Loucy (cell line): ENCODE measurements at regions not wholly inside any gene's neighbourhood (a gene's known extent, or its start where the extent isn't known, plus 50 kb on each side); places are given as distances from the start of the nearest gene placed in this dataset.

Experiments used
- H2AFZ ChIP-seq: fragments of 200-600 bp; sonication (generic); 2 replicates; pipeline ENCODE4 v1.6.0; 2016; ENCODE audit warnings: antibody characterized with exemption, mild to moderate bottlenecking, low read length, moderate library complexity
- H3F3A ChIP-seq: fragments of 200-600 bp; 2 replicates; pipeline ENCODE4 v1.6.0; 2016; ENCODE audit warnings: antibody characterized with exemption, low read depth, mild to moderate bottlenecking
- H3K27me3 ChIP-seq: fragments of 200-600 bp; sonication (generic); 2 replicates; pipeline ENCODE4 v1.6.1; 2014; ENCODE audit warnings: low read length, mild to moderate bottlenecking; ENCODE audit not compliant: insufficient read depth, poor library complexity, severe bottlenecking
- H3K36me3 ChIP-seq: fragments of 200-600 bp; sonication (generic); 2 replicates; pipeline ENCODE4 v1.6.1; 2016; ENCODE audit warnings: low read length; ENCODE audit not compliant: insufficient read depth
- H3K4me1 ChIP-seq: fragments of 200-600 bp; sonication (generic); 2 replicates; pipeline ENCODE4 v1.5.1; 2014; ENCODE audit warnings: low read length, mild to moderate bottlenecking; ENCODE audit not compliant: insufficient read depth, poor library complexity, severe bottlenecking
- H3K4me2 ChIP-seq: fragments of 200-600 bp; sonication (generic); 2 replicates; pipeline ENCODE4 v1.6.0; 2014; ENCODE audit warnings: antibody characterized with exemption, low read length, low read depth, mild to moderate bottlenecking; ENCODE audit not compliant: poor library complexity, severe bottlenecking
- H3K4me3 ChIP-seq: fragments of 200-600 bp; sonication (generic); 2 replicates; pipeline ENCODE4 v1.5.1; 2014; ENCODE audit warnings: low read length, mild to moderate bottlenecking, mixed read lengths; ENCODE audit not compliant: poor library complexity, severe bottlenecking
- H3K79me2 ChIP-seq: fragments of 200-600 bp; sonication (generic); 2 replicates; pipeline ENCODE4 v1.6.1; 2014; ENCODE audit warnings: low read length; ENCODE audit not compliant: insufficient read depth
- H3K9ac ChIP-seq: fragments of 200-600 bp; sonication (generic); 2 replicates; pipeline ENCODE4 v1.6.0; 2014; ENCODE audit warnings: mild to moderate bottlenecking, low read depth, low read length, moderate library complexity; ENCODE audit not compliant: poor library complexity, severe bottlenecking
- H3K9me2 ChIP-seq: fragments of 200-600 bp; sonication (generic); replicated peaks from 2 replicates; pipeline ENCODE4 v1.6.1; 2016; ENCODE audit warnings: low read depth, low read length, mixed read lengths
- H3K9me3 ChIP-seq: fragments of 200-600 bp; sonication (generic); 2 replicates; pipeline ENCODE4 v1.6.1; 2014; ENCODE audit warnings: mild to moderate bottlenecking, antibody characterized with exemption, low read length, low read depth; ENCODE audit not compliant: insufficient read depth
- H4K20me1 ChIP-seq: fragments of 200-600 bp; sonication (generic); 2 replicates; pipeline ENCODE4 v1.6.0; 2014; ENCODE audit warnings: antibody characterized with exemption, low read length, mild to moderate bottlenecking; ENCODE audit not compliant: insufficient read depth, poor library complexity, severe bottlenecking
- EZH2phosphoT487 ChIP-seq: fragments of 200-600 bp; IDR thresholded peaks from 2 replicates; pipeline ENCODE4 v1.6.1; 2018; ENCODE audit warnings: antibody characterized with exemption, mild to moderate bottlenecking, moderate library complexity, borderline replicate concordance
- TF ChIP-seq, protein P1 (sequence below): fragments of 200-600 bp; sonication (generic); conservative IDR thresholded peaks from 2 replicates; pipeline ENCODE4 v1.5.1; 2014; ENCODE audit warnings: mild to moderate bottlenecking, antibody characterized with exemption, low read length

DNA sequence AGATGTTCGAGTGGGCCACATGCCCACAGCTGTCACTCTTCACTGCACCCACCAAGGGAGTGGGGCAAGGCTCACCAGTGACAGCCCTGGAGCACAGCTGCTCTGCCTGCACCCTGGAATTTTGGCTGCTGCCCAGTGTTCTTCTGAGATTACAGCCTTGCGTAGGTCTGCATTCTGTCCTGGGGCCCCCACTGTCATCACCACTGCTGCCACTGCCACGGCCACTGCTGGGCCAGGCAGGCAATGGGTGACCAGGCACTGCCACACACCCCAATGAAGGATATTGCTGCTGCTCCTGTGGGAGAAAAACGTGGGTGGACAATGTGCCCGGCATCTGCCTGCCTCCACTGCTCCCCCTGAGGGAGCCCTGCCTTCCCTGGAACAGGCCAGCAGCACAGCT is 1717.0 kb downstream of the TP53TG3F start:
- no peaks in the 10 kb centered on the region for H3K27me3 ChIP-seq
- no peak overlapping the region for H3K9ac ChIP-seq
- H3K79me2 ChIP-seq = no peaks in the 10 kb centered on the region
- no peaks in the 10 kb centered on the region for H3K9me2 ChIP-seq
- no peaks in the 10 kb centered on the region for H3K4me1 ChIP-seq
- H3K36me3 ChIP-seq = no peaks in the 10 kb centered on the region
- TF ChIP-seq EZH2phosphoT487 = no peak
- H3K9me3 ChIP-seq = no peaks in the 10 kb centered on the region
- no peaks in the 10 kb centered on the region for H3F3A ChIP-seq
- no peak overlapping the region for H3K4me2 ChIP-seq
- H4K20me1 ChIP-seq = no peaks in the 10 kb centered on the region
- H3K4me3 ChIP-seq = no peak overlapping the region
- H2AFZ ChIP-seq = no peak overlapping the region

- Histone ChIP-seq H3K9me3 (no peaks in the 10 kb centered on the region; the same call in 1 of the 2 replicates), H3K79me2 (no peaks in the 10 kb centered on the region), H3K36me3 (no peaks in the 10 kb centered on the region), H2AFZ (no peak overlapping the region), H4K20me1 (no peaks in the 10 kb centered on the region), H3K27me3 (no peaks in the 10 kb centered on the region), H3K9me2 (no peaks in the 10 kb centered on the region), H3F3A (no peaks in the 10 kb centered on the region), H3K4me2 (no peak overlapping the region), H3K4me3 (no peak overlapping the region), H3K9ac (no peak overlapping the region), H3K4me1 (no peaks in the 10 kb centered on the region)
- no peak for TF ChIP-seq EZH2phosphoT487
- TF ChIP-seq, protein P1, sequence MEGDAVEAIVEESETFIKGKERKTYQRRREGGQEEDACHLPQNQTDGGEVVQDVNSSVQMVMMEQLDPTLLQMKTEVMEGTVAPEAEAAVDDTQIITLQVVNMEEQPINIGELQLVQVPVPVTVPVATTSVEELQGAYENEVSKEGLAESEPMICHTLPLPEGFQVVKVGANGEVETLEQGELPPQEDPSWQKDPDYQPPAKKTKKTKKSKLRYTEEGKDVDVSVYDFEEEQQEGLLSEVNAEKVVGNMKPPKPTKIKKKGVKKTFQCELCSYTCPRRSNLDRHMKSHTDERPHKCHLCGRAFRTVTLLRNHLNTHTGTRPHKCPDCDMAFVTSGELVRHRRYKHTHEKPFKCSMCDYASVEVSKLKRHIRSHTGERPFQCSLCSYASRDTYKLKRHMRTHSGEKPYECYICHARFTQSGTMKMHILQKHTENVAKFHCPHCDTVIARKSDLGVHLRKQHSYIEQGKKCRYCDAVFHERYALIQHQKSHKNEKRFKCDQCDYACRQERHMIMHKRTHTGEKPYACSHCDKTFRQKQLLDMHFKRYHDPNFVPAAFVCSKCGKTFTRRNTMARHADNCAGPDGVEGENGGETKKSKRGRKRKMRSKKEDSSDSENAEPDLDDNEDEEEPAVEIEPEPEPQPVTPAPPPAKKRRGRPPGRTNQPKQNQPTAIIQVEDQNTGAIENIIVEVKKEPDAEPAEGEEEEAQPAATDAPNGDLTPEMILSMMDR = no peak
Observed at GRCh38 chr16:35177851-35178250, 1718.4 kb downstream of the TP53TG3F start.

GRCh38 chr16:35180970-35181369 is 1721.6 kb downstream of the TP53TG3F start:
- Histone ChIP-seq H4K20me1 (no peaks in the 10 kb centered on the region), H3K4me3 (no peak overlapping the region), H3K9me2 (no peaks in the 10 kb centered on the region), H3K9me3 (peaks cover 10% of the 10 kb centered on the region; the same call in 1 of the 2 replicates), H3K79me2 (no peaks in the 10 kb centered on the region), H3K4me1 (no peaks in the 10 kb centered on the region), H3K27me3 (no peaks in the 10 kb centered on the region), H3K36me3 (no peaks in the 10 kb centered on the region), H2AFZ (no peak overlapping the region), H3K4me2 (no peak overlapping the region), H3K9ac (no peak overlapping the region), H3F3A (no peaks in the 10 kb centered on the region)
- TF ChIP-seq, protein P1 = no peak

GRCh38 chr16:35181422-35182030 is 1722.1 kb downstream of the TP53TG3F start:
- TF ChIP-seq, protein P1 = no peak
- TF ChIP-seq EZH2phosphoT487 = no peak
- Histone ChIP-seq H3K4me2 (no peak overlapping the region), H3K4me1 (no peaks in the 10 kb centered on the region), H4K20me1 (no peaks in the 10 kb centered on the region), H2AFZ (no peak overlapping the region), H3K36me3 (no peaks in the 10 kb centered on the region), H3K79me2 (no peaks in the 10 kb centered on the region), H3K9me2 (no peaks in the 10 kb centered on the region), H3K9me3 (peaks cover 13% of the 10 kb centered on the region; the same call in 1 of the 2 replicates), H3K4me3 (no peak overlapping the region), H3K9ac (no peak overlapping the region), H3F3A (no peaks in the 10 kb centered on the region), H3K27me3 (no peaks in the 10 kb centered on the region)
